Stimulated activated CD8-positive, alpha-beta memory T cell treated with anti-CD3 and anti-CD28 coated beads, Interleukin-15, amount 100 ng/mL, for 1 hour (primary cell): ENCODE measurements at regions not wholly inside any gene's neighbourhood (a gene's known extent, or its start where the extent isn't known, plus 50 kb on each side); places are given as distances from the start of the nearest gene placed in this dataset.
"Not testable (repeated sequence)": the region's sequence is repeated elsewhere in the genome, so short reads cannot be mapped to it uniquely, and the experiment has no call there.

Experiments
- DNase-seq: peaks from one replicate; pipeline ENCODE4 v3.0.0-alpha.2; 2020; ENCODE audit warnings: low read depth

- DNase-seq: no peak
These were observed 123.8 kb upstream of the VLDLR start for GRCh38 chr9:2497666-2498400.

DNA sequence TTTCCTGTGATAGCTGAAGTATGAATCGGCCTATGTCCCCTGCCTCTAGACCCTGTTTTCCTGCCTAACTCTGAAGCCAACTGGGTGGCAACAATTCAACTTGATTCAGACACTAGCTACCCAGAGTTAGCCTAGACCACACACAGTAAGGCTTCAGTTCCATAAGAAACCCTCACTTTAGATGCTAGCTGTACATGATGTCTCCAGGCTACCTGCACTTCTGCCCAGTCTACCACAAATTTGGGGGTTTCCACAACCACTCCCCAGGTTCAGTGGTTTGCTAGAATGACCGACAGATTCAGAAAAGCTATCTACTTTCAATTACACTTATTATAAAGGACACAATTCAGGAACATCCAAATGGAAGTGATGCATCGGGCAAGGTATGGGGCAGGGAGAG, 119.4 kb upstream of the VLDLR start:
- DNase-seq: no peak

GRCh38 chr9:2502760-2503159, 118.8 kb upstream of the VLDLR start:
- DNase-seq: no peak

GRCh38 chr9:2506321-2506720, 115.3 kb upstream of the VLDLR start:
- no peak for DNase-seq

DNA sequence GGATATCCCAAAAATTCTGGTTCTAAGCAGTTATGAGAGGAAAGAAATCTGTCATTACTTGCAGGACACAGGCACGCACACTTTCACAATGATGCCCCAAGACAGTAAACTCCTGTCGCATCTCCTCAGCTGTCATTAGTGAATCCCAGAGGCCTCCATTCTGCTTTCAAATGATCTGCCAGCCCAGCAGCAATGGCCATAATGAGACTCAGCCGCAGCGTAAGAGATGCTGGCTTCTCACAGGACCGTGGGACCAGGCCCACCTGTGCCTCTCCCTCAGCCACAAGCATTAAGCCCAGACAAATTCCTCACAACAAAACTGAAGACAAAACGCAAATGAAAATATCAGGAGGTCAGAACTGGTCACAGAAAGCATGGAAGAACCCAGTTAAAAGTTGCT, 98.0 kb upstream of the VLDLR start:
- no peak for DNase-seq

- DNase-seq: no peak
These were observed 97.0 kb upstream of the VLDLR start for GRCh38 chr9:2524601-2525000.

GRCh38 chr9:2525147-2525546, 96.4 kb upstream of the VLDLR start:
- DNase-seq: no peak

- DNase-seq: no peak
These were observed 95.3 kb upstream of the VLDLR start for GRCh38 chr9:2526071-2526828.

DNA sequence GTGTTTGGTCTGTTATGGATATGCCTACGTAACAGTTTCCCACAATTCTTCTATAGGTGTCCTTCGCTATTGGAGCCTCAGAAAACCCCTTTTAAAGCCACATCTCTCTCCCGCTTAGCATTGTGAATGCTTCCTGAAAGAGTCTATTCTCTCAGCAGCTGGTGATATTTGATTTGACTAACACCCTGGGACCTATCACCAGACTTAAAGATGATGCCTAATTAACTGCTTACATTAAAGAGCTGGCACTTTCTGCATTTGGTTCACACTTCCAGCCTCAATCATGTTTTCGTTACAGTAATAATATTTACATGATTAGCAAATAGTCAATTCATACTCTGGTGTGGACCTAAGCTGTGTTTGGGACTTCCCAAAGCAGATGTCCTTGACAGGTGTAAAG, 90.1 kb upstream of the VLDLR start:
- DNase-seq: no peak

DNA sequence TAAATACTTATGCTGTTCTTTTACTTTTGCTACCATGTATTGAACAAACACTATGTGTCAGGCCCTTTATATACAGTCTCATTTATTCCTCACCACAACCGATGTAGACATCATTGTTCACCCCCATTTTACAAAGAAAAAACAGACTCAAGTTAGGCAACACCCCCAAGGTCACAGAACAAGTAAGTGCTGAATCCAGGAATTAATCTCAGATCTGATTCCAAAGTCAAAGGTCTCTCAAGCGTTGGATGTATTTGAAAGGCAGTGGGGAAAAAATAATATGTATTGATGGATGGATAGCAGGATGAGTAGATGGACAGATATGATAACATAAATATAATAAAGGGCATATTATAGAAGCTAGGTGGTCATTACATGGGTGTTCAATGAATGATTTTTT, 85.1 kb upstream of the VLDLR start:
- no peak for DNase-seq

GRCh38 chr9:2545881-2546490, 75.6 kb upstream of the VLDLR start:
- DNase-seq: no peak

GRCh38 chr9:2555899-2556600, 65.5 kb upstream of the VLDLR start:
- not testable (repeated sequence) for DNase-seq

- no peak for DNase-seq
These were observed 63.9 kb upstream of the VLDLR start for GRCh38 chr9:2557693-2558092.

DNA sequence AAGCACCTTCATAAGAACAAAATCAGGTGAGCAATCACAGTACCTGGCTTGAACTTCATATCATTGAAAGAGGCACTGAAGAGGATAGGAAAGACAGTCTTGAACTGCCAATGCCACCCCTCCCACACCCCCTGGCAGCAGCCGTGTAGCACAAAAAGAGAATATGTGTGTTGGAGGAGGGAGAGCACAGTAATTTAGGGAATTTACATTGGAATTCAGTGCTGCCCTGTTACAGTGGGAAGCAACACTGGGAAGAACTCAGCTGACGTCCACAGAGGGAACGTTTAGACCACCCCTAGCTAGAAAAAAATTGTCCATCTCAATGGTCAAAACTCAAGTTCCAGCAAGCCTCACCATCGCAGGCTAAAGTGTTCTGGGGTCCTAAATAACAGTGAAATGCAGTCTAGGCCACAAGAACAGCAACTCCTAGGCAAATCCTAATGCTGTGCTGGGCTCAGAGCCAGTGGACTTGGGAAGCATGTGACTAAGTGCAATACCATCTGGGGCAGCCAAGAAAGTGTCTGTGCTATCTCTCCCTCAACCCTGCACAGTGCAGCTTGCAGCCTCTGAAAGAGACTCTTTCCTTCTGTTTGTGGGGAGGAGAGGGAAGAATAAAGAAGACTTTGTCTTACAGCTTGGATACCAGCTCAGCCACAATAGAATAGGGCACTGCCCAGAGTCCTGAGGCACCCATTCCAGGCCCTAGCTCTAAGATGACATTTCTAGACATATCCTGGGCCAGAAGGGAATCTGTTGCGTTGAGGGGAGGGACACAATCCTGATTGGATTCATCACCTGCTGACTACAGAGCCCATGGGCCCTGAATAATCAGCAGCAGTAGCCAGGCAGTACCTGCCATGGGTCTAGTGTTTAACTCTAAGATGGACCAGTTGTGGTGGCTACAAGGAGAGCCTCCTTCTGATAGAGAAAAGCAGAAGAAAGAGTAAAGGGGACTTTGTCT, 62.1 kb upstream of the VLDLR start:
- no peak for DNase-seq

- no peak for DNase-seq
These were observed 61.4 kb upstream of the VLDLR start for GRCh38 chr9:2560180-2560579.

GRCh38 chr9:2565676-2566340, 55.8 kb upstream of the VLDLR start:
- no peak for DNase-seq

GRCh38 chr9:2567922-2568321, 53.7 kb upstream of the VLDLR start:
- DNase-seq: no peak

DNA sequence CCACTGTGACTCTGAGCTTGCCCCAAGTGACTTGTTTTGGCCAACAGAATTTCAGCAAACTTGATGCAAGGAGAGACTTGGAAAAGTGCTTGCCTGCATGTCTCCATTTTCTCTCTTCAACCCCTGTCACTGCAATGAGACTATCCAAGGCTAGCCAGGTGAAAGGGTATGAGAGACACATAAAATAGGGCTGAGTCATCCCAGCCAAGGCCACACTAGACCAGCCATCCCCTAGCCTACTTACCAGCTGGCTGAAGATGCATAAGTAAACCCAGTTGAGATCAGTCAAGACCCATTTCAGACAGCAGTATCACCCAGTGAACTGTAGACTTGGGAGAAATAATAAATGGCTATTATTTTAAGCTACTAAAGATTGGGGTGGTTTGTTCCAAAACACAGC, 52.9 kb upstream of the VLDLR start:
- no peak for DNase-seq

- peak; percentile 12 for DNase-seq
These were observed 50.7 kb upstream of the VLDLR start for GRCh38 chr9:2570615-2571479.
